Right ventricle myocardium superior (tissue), 1 donor: ENCODE measurements at regions not wholly inside any gene's neighbourhood (a gene's known extent, or its start where the extent isn't known, plus 50 kb on each side); places are given as distances from the start of the nearest gene placed in this dataset.

Experiments
- ATAC-seq: fragments of 200-7000 bp; cut with Tn5 transposase; one replicate; pipeline ENCODE4 v1.9.1; 2020; ENCODE audit warnings: mild to moderate bottlenecking; ENCODE audit not compliant: poor library complexity
- DNase-seq: peaks from one replicate; pipeline ENCODE4 v3.0.0-alpha.2; 2020
- intact Hi-C: fragments of 100-400 bp; cut with DNase I; formaldehyde crosslinking; loops from one replicate; pipeline ENCODE4 v1.11.2; 2022
- donor health status: DM: no; HTN: yes; CAD: no; lungs with severe emphysema.

- DNase-seq = no peak
- ATAC-seq = no peak
- intact Hi-C loops = no loop called here
Measured at GRCh38 chrX:107556967-107557366, 71.3 kb upstream of the PRPS1 start.

GRCh38 chrX:107559506-107559905, 68.8 kb upstream of the PRPS1 start:
- intact Hi-C loops = no loop called here
- no peak for DNase-seq
- ATAC-seq = no peak

- DNase-seq (no peak), ATAC-seq (no peak)
- intact Hi-C loops = no loop called here
Measured at GRCh38 chrX:107560041-107560440, 68.3 kb upstream of the PRPS1 start.

GRCh38 chrX:107560980-107561379, 67.3 kb upstream of the PRPS1 start:
- DNase-seq (no peak), ATAC-seq (no peak)
- intact Hi-C loops = no loop called here

- DNase-seq = no peak
- no peak for ATAC-seq
- intact Hi-C loops = no loop called here
Measured at GRCh38 chrX:107561468-107562215, 66.7 kb upstream of the PRPS1 start.

- intact Hi-C loops = no loop called here
- DNase-seq (no peak), ATAC-seq (no peak)
Measured at GRCh38 chrX:107562482-107562881, 65.8 kb upstream of the PRPS1 start.

- DNase-seq (no peak), ATAC-seq (no peak)
- intact Hi-C loops = no loop called here
Measured at GRCh38 chrX:107563824-107564223, 64.5 kb upstream of the PRPS1 start.

GRCh38 chrX:107565015-107565414, 63.3 kb upstream of the PRPS1 start:
- ATAC-seq (no peak), DNase-seq (no peak)
- intact Hi-C loops = no loop called here

- no peak for ATAC-seq
- intact Hi-C loops = no loop called here
Measured at GRCh38 chrX:107565931-107566603, 62.2 kb upstream of the PRPS1 start.

GRCh38 chrX:107566604-107567262, 61.6 kb upstream of the PRPS1 start:
- intact Hi-C loops = no loop called here
- no peak for ATAC-seq
- no peak for DNase-seq

More at GRCh38 chrX:107565931-107566603, 62.2 kb upstream of the PRPS1 start:
- no peak for DNase-seq

- no peak for ATAC-seq
- intact Hi-C loops = no loop called here
- DNase-seq = no peak
Measured at GRCh38 chrX:107567370-107567769, 60.9 kb upstream of the PRPS1 start.

GRCh38 chrX:107571296-107571998, 56.9 kb upstream of the PRPS1 start:
- ATAC-seq = no peak
- DNase-seq = no peak
- intact Hi-C loops = no loop called here

- intact Hi-C loops = no loop called here
- no peak for DNase-seq
- no peak for ATAC-seq
Measured at GRCh38 chrX:107573016-107573415, 55.3 kb upstream of the PRPS1 start.

- intact Hi-C loops = no loop called here
- no peak for ATAC-seq
- DNase-seq = no peak
Measured at GRCh38 chrX:107574054-107574683, 54.1 kb upstream of the PRPS1 start.

- ATAC-seq = no peak
- no peak for DNase-seq
- intact Hi-C loops = no loop called here
Measured at GRCh38 chrX:107574711-107575110, 53.6 kb upstream of the PRPS1 start.

GRCh38 chrX:107576392-107576791, 51.9 kb upstream of the PRPS1 start:
- intact Hi-C loops = no loop called here
- DNase-seq (no peak), ATAC-seq (no peak)

- ATAC-seq = no peak
- intact Hi-C loops = no loop called here
- DNase-seq = no peak
Measured at GRCh38 chrX:107576841-107577240, 51.5 kb upstream of the PRPS1 start.

- DNase-seq (no peak), ATAC-seq (no peak)
- intact Hi-C loops = no loop called here
Measured at GRCh38 chrX:107577933-107578332, 50.4 kb upstream of the PRPS1 start.
